Ectodermal cell (in vitro differentiated cells): ENCODE measurements at regions not wholly inside any gene's neighbourhood (a gene's known extent, or its start where the extent isn't known, plus 50 kb on each side); places are given as distances from the start of the nearest gene placed in this dataset.

Experiments used
- H3K27ac ChIP-seq: 2 replicates; pipeline ENCODE4 v1.7.0; 2013; ENCODE audit warnings: mild to moderate bottlenecking, low read depth, low read length; ENCODE audit not compliant: insufficient read depth, poor library complexity, severe bottlenecking
- H3K27me3 ChIP-seq: 2 replicates; pipeline ENCODE4 v1.7.0; 2013; ENCODE audit warnings: mild to moderate bottlenecking, low read length; ENCODE audit not compliant: insufficient read depth, control insufficient read depth, poor library complexity, severe bottlenecking
- H3K36me3 ChIP-seq: one replicate; pipeline ENCODE4 v1.7.0; 2013; ENCODE audit warnings: low read length; ENCODE audit not compliant: control insufficient read depth, insufficient read depth
- H3K4me1 ChIP-seq: one replicate; pipeline ENCODE4 v1.7.0; 2013; ENCODE audit warnings: low read length; ENCODE audit not compliant: control insufficient read depth, insufficient read depth
- H3K4me3 ChIP-seq: 2 replicates; pipeline ENCODE4 v1.7.0; 2013; ENCODE audit warnings: low read depth, low read length, control low read depth; ENCODE audit not compliant: insufficient read depth
- H3K9me3 ChIP-seq: 2 replicates; pipeline ENCODE4 v1.7.0; 2013; ENCODE audit warnings: mild to moderate bottlenecking, low read length, moderate library complexity; ENCODE audit not compliant: control insufficient read depth
- WGBS, 2 experiments: methylation state at CpG; one replicate each; pipeline ENCODE4 v1.1.7; 2013; ENCODE audit warnings: missing lambda C conversion rate in 2 of 2; 5-methylcytosine and 5-hydroxymethylcytosine counted together

- H3K9me3 ChIP-seq: no peaks in the 10 kb centered on the region
- no peaks in the 10 kb centered on the region for H3K27me3 ChIP-seq
- WGBS, 2 experiments: 91 to 97% methylated on average over 3 of the region's 3 CpGs
These were observed 466.5 kb upstream of the ATXN7L3B start for GRCh38 chr12:74071182-74071581.

GRCh38 chr12:74076918-74077317 lies 460.7 kb upstream of the ATXN7L3B start:
- Histone ChIP-seq H3K9me3 (no peaks in the 10 kb centered on the region), H3K4me1 (no peaks in the 10 kb centered on the region), H3K4me3 (no peak overlapping the region), H3K27me3 (no peaks in the 10 kb centered on the region), H3K36me3 (no peaks in the 10 kb centered on the region), H3K27ac (no peak overlapping the region)

More at GRCh38 chr12:74071182-74071581, 466.5 kb upstream of the ATXN7L3B start:
- no peaks in the 10 kb centered on the region for H3K4me1 ChIP-seq
- no peak overlapping the region for H3K4me3 ChIP-seq
- no peaks in the 10 kb centered on the region for H3K36me3 ChIP-seq
- no peak overlapping the region for H3K27ac ChIP-seq

GRCh38 chr12:74105434-74105833 lies 432.2 kb upstream of the ATXN7L3B start:
- no peaks in the 10 kb centered on the region for H3K4me1 ChIP-seq
- no peak overlapping the region for H3K4me3 ChIP-seq
- no peak overlapping the region for H3K27ac ChIP-seq
- H3K9me3 ChIP-seq: no peaks in the 10 kb centered on the region
- no peaks in the 10 kb centered on the region for H3K27me3 ChIP-seq
- whole genome bisulfite sequencing, 2 experiments: 75 to 87% methylated on average over 2 of the region's 2 CpGs
- no peaks in the 10 kb centered on the region for H3K36me3 ChIP-seq

- Histone ChIP-seq H3K27me3 (no peaks in the 10 kb centered on the region), H3K36me3 (no peaks in the 10 kb centered on the region), H3K27ac (no peak overlapping the region), H3K4me3 (no peak overlapping the region), H3K4me1 (no peaks in the 10 kb centered on the region), H3K9me3 (no peaks in the 10 kb centered on the region)
- WGBS, 2 experiments: 85 to 86% methylated on average over 1 of the region's 2 CpGs
These were observed 428.9 kb upstream of the ATXN7L3B start for GRCh38 chr12:74108729-74109128.

GRCh38 chr12:74111688-74112360 lies 425.8 kb upstream of the ATXN7L3B start:
- WGBS, 2 experiments: 67 to 70% methylated on average over 8 of the region's 8 CpGs
- Histone ChIP-seq H3K27ac (no peak overlapping the region), H3K36me3 (no peaks in the 10 kb centered on the region), H3K4me1 (no peaks in the 10 kb centered on the region), H3K4me3 (no peak overlapping the region), H3K9me3 (no peaks in the 10 kb centered on the region), H3K27me3 (no peaks in the 10 kb centered on the region)

- Histone ChIP-seq H3K27me3 (no peaks in the 10 kb centered on the region), H3K4me1 (no peaks in the 10 kb centered on the region), H3K36me3 (no peaks in the 10 kb centered on the region), H3K27ac (no peak overlapping the region), H3K9me3 (no peaks in the 10 kb centered on the region), H3K4me3 (no peak overlapping the region)
These were observed 417.7 kb upstream of the ATXN7L3B start for GRCh38 chr12:74119811-74120362.

- no peaks in the 10 kb centered on the region for H3K9me3 ChIP-seq
- no peaks in the 10 kb centered on the region for H3K27me3 ChIP-seq
- H3K4me3 ChIP-seq: no peak overlapping the region
- 87 to 100% methylated on average over 1 of the region's 1 CpG for WGBS, 2 experiments
- no peaks in the 10 kb centered on the region for H3K36me3 ChIP-seq
- no peaks in the 10 kb centered on the region for H3K4me1 ChIP-seq
- H3K27ac ChIP-seq: no peak overlapping the region
These were observed 417.0 kb upstream of the ATXN7L3B start for GRCh38 chr12:74120644-74121043.

GRCh38 chr12:74129702-74130101 lies 407.9 kb upstream of the ATXN7L3B start:
- H3K27me3 ChIP-seq: no peaks in the 10 kb centered on the region
- 77 to 89% methylated on average over 2 of the region's 2 CpGs for WGBS, 2 experiments

GRCh38 chr12:74144396-74144795 lies 393.2 kb upstream of the ATXN7L3B start:
- H3K27me3 ChIP-seq: no peaks in the 10 kb centered on the region
- H3K4me1 ChIP-seq: no peaks in the 10 kb centered on the region
- no peaks in the 10 kb centered on the region for H3K36me3 ChIP-seq
- no peak overlapping the region for H3K27ac ChIP-seq
- no peaks in the 10 kb centered on the region for H3K9me3 ChIP-seq
- no peak overlapping the region for H3K4me3 ChIP-seq
- WGBS, 2 experiments: 86 to 95% methylated on average over 4 of the region's 4 CpGs

More at GRCh38 chr12:74129702-74130101, 407.9 kb upstream of the ATXN7L3B start:
- no peaks in the 10 kb centered on the region for H3K9me3 ChIP-seq
- no peak overlapping the region for H3K4me3 ChIP-seq
- H3K4me1 ChIP-seq: no peaks in the 10 kb centered on the region
- no peaks in the 10 kb centered on the region for H3K36me3 ChIP-seq
- no peak overlapping the region for H3K27ac ChIP-seq

- Histone ChIP-seq H3K4me1 (no peaks in the 10 kb centered on the region), H3K27me3 (no peaks in the 10 kb centered on the region), H3K9me3 (no peaks in the 10 kb centered on the region), H3K27ac (no peak overlapping the region), H3K36me3 (no peaks in the 10 kb centered on the region), H3K4me3 (no peak overlapping the region)
- WGBS, 2 experiments: no CpG with 5 or more reads among the region's 1 CpG
These were observed 392.3 kb upstream of the ATXN7L3B start for GRCh38 chr12:74145328-74145727.
